ENCODE measurements at regions not wholly inside any gene's neighbourhood (a gene's known extent, or its start where the extent isn't known, plus 50 kb on each side); places are given as distances from the start of the nearest gene placed in this dataset.

GRCh38 chr14:98924046-98924445 is 348.0 kb downstream of the BCL11B start:
- no peaks in the 10 kb centered on the region for H3K27me3 Mint-ChIP-seq (ENCODE audit: insufficient read depth)
- no peak overlapping the region for H3K4me3 Mint-ChIP-seq
- TF ChIP-seq CTCF (conservative IDR thresholded peaks at IDR 0.05) = no peak
- Histone ChIP-seq H3K4me3 (ENCODE audit: low read length) (no peak overlapping the region), H3K27me3 (ENCODE audit: control insufficient read depth, insufficient read depth, low read length, poor library complexity, severe bottlenecking) (no peaks in the 10 kb centered on the region), H3K36me3 (ENCODE audit: control insufficient read depth, insufficient read depth, low read length) (no peaks in the 10 kb centered on the region), H3K27ac (ENCODE audit: low read depth, low read length) (no peak overlapping the region), H3K9ac (ENCODE audit: extremely low read depth, low read length, poor library complexity, severe bottlenecking) (no peak overlapping the region), H3K9me3 (ENCODE audit: control insufficient read depth, low read length) (no peaks in the 10 kb centered on the region), H3K4me1 (ENCODE audit: control insufficient read depth, insufficient read depth, low read length) (no peaks in the 10 kb centered on the region)
- peak; percentile 13 for DNase-seq
- H3K36me3 Mint-ChIP-seq (ENCODE audit: low read depth) = no peaks in the 10 kb centered on the region
- no peak overlapping the region for H3K27ac Mint-ChIP-seq
- peaks cover 9% of the 10 kb centered on the region for H3K9me3 Mint-ChIP-seq
- 93 to 98% methylated on average over 7 to 8 of the region's 8 CpGs for WGBS, 2 experiments (ENCODE audit: insufficient coverage in 1 of 2, insufficient read length in 1 of 2)
- H3K4me1 Mint-ChIP-seq = peaks cover 7% of the 10 kb centered on the region

- Histone ChIP-seq H3K27me3 (ENCODE audit: control insufficient read depth, insufficient read depth, low read length, poor library complexity, severe bottlenecking) (no peaks in the 10 kb centered on the region), H3K9me3 (ENCODE audit: control insufficient read depth, low read length) (no peaks in the 10 kb centered on the region), H3K4me3 (ENCODE audit: low read length) (no peak overlapping the region), H3K4me1 (ENCODE audit: control insufficient read depth, insufficient read depth, low read length) (no peaks in the 10 kb centered on the region), H3K27ac (ENCODE audit: low read depth, low read length) (no peak overlapping the region), H3K36me3 (ENCODE audit: control insufficient read depth, insufficient read depth, low read length) (no peaks in the 10 kb centered on the region), H3K9ac (ENCODE audit: extremely low read depth, low read length, poor library complexity, severe bottlenecking) (no peak overlapping the region)
- Mint-ChIP-seq H3K36me3 (ENCODE audit: low read depth) (no peaks in the 10 kb centered on the region), H3K4me3 (no peak overlapping the region), H3K9me3 (peaks cover 9% of the 10 kb centered on the region), H3K27me3 (ENCODE audit: insufficient read depth) (no peaks in the 10 kb centered on the region), H3K4me1 (no peaks in the 10 kb centered on the region), H3K27ac (no peak overlapping the region)
- WGBS, 2 experiments (ENCODE audit: insufficient coverage in 1 of 2, insufficient read length in 1 of 2) = 95 to 99% methylated on average over 7 of the region's 7 CpGs
- no peak for TF ChIP-seq CTCF (conservative IDR thresholded peaks at IDR 0.05)
- DNase-seq = peak; percentile 3
Measured at GRCh38 chr14:98925354-98926040, 346.5 kb downstream of the BCL11B start.

GRCh38 chr14:98926146-98926545 is 345.9 kb downstream of the BCL11B start:
- no peak overlapping the region for H3K9ac ChIP-seq (ENCODE audit: extremely low read depth, low read length, poor library complexity, severe bottlenecking)
- no peaks in the 10 kb centered on the region for H3K9me3 ChIP-seq (ENCODE audit: control insufficient read depth, low read length)
- peaks cover 9% of the 10 kb centered on the region for H3K9me3 Mint-ChIP-seq
- no peaks in the 10 kb centered on the region for H3K36me3 ChIP-seq (ENCODE audit: control insufficient read depth, insufficient read depth, low read length)
- H3K4me1 Mint-ChIP-seq = no peaks in the 10 kb centered on the region
- H3K4me1 ChIP-seq (ENCODE audit: control insufficient read depth, insufficient read depth, low read length) = no peaks in the 10 kb centered on the region
- H3K27me3 ChIP-seq (ENCODE audit: control insufficient read depth, insufficient read depth, low read length, poor library complexity, severe bottlenecking) = no peaks in the 10 kb centered on the region
- no peak overlapping the region for H3K4me3 ChIP-seq (ENCODE audit: low read length)
- H3K27me3 Mint-ChIP-seq (ENCODE audit: insufficient read depth) = no peaks in the 10 kb centered on the region
- H3K27ac Mint-ChIP-seq = no peak overlapping the region
- no peak for DNase-seq
- H3K27ac ChIP-seq (ENCODE audit: low read depth, low read length) = no peak overlapping the region
- 90 to 95% methylated on average over 11 of the region's 11 CpGs for WGBS, 2 experiments (ENCODE audit: insufficient coverage in 1 of 2, insufficient read length in 1 of 2)
- TF ChIP-seq CTCF (conservative IDR thresholded peaks at IDR 0.05) = no peak
- no peaks in the 10 kb centered on the region for H3K36me3 Mint-ChIP-seq (ENCODE audit: low read depth)
- no peak overlapping the region for H3K4me3 Mint-ChIP-seq

All from endodermal cell (in vitro differentiated cells).